Type B pancreatic cell (in vitro differentiated cells): ENCODE measurements at regions not wholly inside any gene's neighbourhood (a gene's known extent, or its start where the extent isn't known, plus 50 kb on each side); places are given as distances from the start of the nearest gene placed in this dataset.

ENCODE experiments used
- DNase-seq: peaks from one replicate; pipeline ENCODE4 v3.0.0; 2021; ENCODE audit warnings: mixed read lengths; ENCODE audit not compliant: unreplicated experiment; ENCODE audit errors: extremely low spot score
- H3K27ac Mint-ChIP-seq: 2 replicates; pipeline ENCODE4 v1.8.0; 2021; ENCODE audit warnings: mild to moderate bottlenecking, mixed read lengths
- H3K27me3 Mint-ChIP-seq: 2 replicates; pipeline ENCODE4 v1.8.0; 2021; ENCODE audit warnings: mixed read lengths
- H3K36me3 Mint-ChIP-seq: 2 replicates; pipeline ENCODE4 v1.8.0; 2021; ENCODE audit warnings: mixed read lengths
- H3K4me1 Mint-ChIP-seq: one replicate; pipeline ENCODE4 v1.8.0; 2021; ENCODE audit warnings: mixed read lengths; ENCODE audit not compliant: unreplicated experiment
- H3K4me3 Mint-ChIP-seq: 2 replicates; pipeline ENCODE4 v1.8.0; 2021; ENCODE audit warnings: mild to moderate bottlenecking, mixed read lengths
- H3K9me3 Mint-ChIP-seq: 2 replicates; pipeline ENCODE4 v1.8.0; 2021; ENCODE audit warnings: mixed read lengths
- TF ChIP-seq, protein P1 (sequence below): fragments of 200-600 bp; sonication (generic); conservative IDR thresholded peaks from 2 replicates; pipeline ENCODE4 v1.5.0; 2021; ENCODE audit warnings: antibody characterized with exemption, mild to moderate bottlenecking

DNA sequence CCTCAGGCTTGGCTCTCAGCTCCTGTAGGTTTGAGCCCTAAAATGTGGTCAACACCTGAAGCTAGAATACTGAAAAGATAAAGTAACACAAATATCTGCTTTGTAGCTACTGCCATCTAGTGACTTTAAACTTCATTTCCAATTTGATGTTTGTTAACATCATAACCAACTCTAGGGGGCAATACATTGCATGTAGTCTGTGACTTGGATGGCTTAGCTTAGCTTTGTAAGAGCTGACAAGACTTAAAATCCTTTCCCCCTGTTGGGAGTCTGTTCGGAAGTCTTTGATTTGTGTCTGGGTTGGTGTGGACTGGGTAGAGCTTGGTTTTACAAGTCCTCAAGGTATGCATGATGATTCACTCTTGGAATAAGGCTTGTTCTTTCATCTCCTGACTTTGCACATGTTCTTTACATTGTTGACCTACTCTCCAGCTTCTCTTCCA is 51.7 kb downstream of the SCN11A start:
- no peaks in the 10 kb centered on the region for H3K36me3 Mint-ChIP-seq
- no peaks in the 10 kb centered on the region for H3K27me3 Mint-ChIP-seq
- no peaks in the 10 kb centered on the region for H3K9me3 Mint-ChIP-seq
- H3K4me1 Mint-ChIP-seq: no peaks in the 10 kb centered on the region
- H3K4me3 Mint-ChIP-seq: no peak overlapping the region
- TF ChIP-seq, protein P1, sequence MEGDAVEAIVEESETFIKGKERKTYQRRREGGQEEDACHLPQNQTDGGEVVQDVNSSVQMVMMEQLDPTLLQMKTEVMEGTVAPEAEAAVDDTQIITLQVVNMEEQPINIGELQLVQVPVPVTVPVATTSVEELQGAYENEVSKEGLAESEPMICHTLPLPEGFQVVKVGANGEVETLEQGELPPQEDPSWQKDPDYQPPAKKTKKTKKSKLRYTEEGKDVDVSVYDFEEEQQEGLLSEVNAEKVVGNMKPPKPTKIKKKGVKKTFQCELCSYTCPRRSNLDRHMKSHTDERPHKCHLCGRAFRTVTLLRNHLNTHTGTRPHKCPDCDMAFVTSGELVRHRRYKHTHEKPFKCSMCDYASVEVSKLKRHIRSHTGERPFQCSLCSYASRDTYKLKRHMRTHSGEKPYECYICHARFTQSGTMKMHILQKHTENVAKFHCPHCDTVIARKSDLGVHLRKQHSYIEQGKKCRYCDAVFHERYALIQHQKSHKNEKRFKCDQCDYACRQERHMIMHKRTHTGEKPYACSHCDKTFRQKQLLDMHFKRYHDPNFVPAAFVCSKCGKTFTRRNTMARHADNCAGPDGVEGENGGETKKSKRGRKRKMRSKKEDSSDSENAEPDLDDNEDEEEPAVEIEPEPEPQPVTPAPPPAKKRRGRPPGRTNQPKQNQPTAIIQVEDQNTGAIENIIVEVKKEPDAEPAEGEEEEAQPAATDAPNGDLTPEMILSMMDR: peak; percentile 86
- H3K27ac Mint-ChIP-seq: no peak overlapping the region
- DNase-seq: no peak

DNA sequence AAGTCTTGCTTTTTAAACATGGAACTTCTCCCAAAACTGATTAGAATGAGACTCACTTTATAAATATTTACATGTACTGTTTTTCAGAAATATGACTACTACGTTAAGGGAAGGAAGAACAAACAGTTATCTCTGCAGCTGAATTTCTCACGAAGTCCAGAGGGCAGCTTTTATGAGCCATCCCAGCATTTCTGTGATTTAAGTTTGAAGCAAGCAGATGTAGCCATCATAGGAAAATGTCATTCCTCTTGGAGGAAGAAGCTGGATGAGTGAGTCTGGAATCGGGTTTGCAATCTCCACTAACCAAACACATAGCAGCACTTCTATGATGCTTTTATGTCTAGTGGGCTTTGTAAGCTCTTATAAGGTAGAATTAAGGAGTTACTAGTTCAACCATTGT is 53.7 kb downstream of the SCN11A start:
- DNase-seq: no peak
- H3K4me1 Mint-ChIP-seq: no peaks in the 10 kb centered on the region
- TF ChIP-seq, protein P1: no peak
- no peaks in the 10 kb centered on the region for H3K27me3 Mint-ChIP-seq
- H3K36me3 Mint-ChIP-seq: no peaks in the 10 kb centered on the region
- no peak overlapping the region for H3K4me3 Mint-ChIP-seq
- no peak overlapping the region for H3K27ac Mint-ChIP-seq
- H3K9me3 Mint-ChIP-seq: no peaks in the 10 kb centered on the region

DNA sequence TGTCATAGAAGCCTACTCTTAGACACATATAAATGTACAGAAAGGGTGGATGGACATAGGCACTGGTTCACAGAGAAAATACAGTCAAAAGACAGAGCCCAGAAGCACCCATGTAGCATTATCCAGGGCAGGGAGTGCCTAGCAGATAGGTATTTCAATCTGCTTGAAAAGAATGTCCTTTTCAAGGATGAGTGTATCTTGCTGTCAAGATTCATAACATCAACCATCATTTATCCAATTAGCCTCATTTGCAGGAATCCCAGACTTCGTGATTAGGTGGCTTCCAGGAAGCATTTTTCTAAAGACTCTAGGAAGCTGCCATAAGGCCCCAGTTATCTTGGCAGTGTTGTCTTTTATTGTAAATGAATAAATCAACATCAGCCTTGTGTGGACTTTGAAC is 55.6 kb downstream of the SCN11A start:
- H3K4me1 Mint-ChIP-seq: no peaks in the 10 kb centered on the region
- no peaks in the 10 kb centered on the region for H3K9me3 Mint-ChIP-seq
- no peak overlapping the region for H3K4me3 Mint-ChIP-seq
- TF ChIP-seq, protein P1: no peak
- no peaks in the 10 kb centered on the region for H3K36me3 Mint-ChIP-seq
- H3K27me3 Mint-ChIP-seq: peaks cover 6% of the 10 kb centered on the region
- H3K27ac Mint-ChIP-seq: no peak overlapping the region
- no peak for DNase-seq

DNA sequence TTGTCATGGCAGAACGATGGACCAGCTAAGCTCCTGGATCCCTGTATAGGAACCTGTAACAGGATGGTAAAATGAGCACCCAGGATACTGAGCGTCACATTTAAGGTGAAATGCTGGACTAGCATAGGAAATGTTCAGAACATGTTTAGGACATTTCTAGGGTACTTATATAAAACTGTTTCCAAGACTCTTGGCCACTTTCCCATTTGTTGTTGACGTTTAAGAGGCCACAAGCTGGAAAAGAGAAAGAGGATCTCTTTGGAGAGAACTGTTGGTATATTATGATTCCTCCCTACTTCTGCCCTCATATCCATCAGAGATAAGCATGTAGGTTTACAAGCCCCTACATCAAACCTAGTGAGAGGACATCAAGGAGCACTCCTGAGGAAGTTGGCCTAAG is 57.5 kb downstream of the SCN11A start:
- no peak for DNase-seq
- Mint-ChIP-seq H3K36me3 (no peaks in the 10 kb centered on the region), H3K27me3 (peaks cover 6% of the 10 kb centered on the region), H3K4me1 (peaks cover 12% of the 10 kb centered on the region), H3K27ac (no peak overlapping the region), H3K4me3 (no peak overlapping the region), H3K9me3 (no peaks in the 10 kb centered on the region)
- TF ChIP-seq, protein P1: no peak

GRCh38 chr3:38992117-38992760 is 59.5 kb downstream of the SCN11A start:
- H3K27ac Mint-ChIP-seq: no peak overlapping the region
- no peak for DNase-seq
- H3K27me3 Mint-ChIP-seq: peaks cover 11% of the 10 kb centered on the region

More at GRCh38 chr3:38992117-38992760, 59.5 kb downstream of the SCN11A start:
- Mint-ChIP-seq H3K4me1 (peaks cover 12% of the 10 kb centered on the region), H3K36me3 (no peaks in the 10 kb centered on the region), H3K4me3 (no peak overlapping the region), H3K9me3 (no peaks in the 10 kb centered on the region)
- TF ChIP-seq, protein P1: no peak
